UCSD-AML1 (cell line): ENCODE measurements at regions not wholly inside any gene's neighbourhood (a gene's known extent, or its start where the extent isn't known, plus 50 kb on each side); places are given as distances from the start of the nearest gene placed in this dataset.

ENCODE experiments used
- DNase-seq: peaks from one replicate; lab custom pipeline; 2025; ENCODE audit not compliant: unreplicated experiment; lab: John Stamatoyannopoulos, UW

DNA sequence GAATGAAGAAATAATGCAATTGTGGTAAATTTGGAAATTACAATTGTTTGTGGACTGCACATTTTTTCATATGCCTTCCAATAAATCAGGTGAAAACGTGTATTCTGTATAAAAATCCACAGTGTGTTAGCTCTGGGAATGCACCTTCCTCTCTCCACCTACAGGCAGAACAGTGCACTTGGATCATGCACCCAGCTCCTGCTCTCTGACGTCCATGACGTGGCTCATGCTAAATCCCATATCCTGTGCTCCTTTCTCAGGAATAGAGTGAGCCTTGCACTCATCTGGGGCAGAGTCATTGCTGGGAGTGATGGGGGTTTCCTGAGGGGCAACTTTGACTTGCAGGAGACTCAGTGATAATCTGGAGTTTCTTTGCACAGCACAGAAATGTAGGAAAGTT lies 1282.1 kb downstream of the TMEM121 start:
- no peak for DNase-seq

DNA sequence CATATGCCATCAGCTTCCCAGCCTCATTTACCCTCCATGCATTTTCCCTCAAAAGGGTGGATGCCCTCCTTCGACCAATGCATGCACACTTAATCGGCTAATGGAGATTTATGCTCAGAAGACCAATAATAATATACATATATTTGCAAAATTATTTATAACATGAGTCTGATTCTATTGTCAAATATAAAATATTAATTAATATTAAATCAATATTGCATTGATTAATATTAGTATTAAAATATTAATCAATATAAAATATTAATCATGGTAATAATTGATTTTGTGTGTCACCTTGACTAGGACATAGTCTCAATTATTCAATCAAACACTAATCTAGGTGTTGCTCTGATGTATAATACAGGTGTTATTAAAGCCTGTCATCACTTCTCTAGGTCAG lies 1282.5 kb downstream of the TMEM121 start:
- no peak for DNase-seq

DNA sequence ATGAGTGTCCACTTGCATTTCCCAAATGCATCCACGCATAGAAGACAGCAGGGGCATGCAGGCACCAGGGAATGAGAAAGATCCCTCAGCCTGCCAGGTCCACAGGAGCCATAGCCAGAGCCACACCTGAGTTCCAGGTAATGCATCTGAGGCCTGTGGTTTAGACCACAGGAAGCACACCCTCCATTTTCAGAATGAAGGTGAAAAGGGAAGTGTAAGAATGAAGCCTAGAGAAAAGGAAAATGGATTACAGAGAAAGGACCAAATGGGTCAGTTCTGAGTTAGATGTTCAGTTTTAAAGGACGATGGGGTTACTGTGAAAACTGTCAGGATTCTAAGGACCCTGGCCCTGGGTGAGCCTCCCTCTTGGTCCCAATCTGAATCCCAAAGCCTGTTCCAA lies 1283.2 kb downstream of the TMEM121 start:
- no peak for DNase-seq

DNA sequence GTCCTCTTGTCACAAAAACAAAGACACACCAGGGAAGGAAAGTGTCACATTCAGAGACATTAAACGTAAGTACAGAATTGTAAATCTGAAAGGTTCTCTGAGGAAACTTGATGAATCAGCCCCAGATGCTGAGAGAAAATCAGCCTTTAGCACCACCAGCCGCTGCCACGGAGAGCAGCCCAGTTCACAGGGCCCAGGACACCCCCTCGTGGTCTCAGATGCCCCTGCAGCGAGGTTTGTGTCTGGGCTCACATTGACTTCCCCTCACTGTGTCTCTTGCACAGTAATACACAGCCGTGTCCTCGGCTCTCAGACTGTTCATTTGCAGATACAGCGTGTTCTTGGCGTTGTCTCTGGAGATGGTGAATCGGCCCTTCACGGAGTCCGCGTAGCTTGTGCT lies 1283.8 kb downstream of the TMEM121 start:
- peak; percentile 25 for DNase-seq

DNA sequence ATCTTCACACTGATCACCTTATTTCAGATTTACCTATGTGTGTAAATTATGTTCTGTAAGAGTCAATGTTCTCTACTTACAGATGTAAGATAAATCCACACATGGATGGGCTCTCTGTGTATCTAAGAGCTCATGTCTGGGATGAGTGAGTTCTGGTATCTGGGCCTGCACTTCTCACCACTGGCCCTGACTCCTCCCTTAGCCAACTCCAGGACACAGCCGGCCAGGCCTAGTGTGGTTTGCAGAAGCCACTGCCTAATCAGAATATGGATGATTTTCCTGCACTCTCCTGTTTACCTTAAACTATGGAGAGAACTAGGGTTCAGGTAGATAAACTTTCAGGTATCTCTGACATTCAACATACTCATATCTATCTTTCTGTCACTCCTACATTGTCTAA lies 1284.8 kb downstream of the TMEM121 start:
- no peak for DNase-seq

DNA sequence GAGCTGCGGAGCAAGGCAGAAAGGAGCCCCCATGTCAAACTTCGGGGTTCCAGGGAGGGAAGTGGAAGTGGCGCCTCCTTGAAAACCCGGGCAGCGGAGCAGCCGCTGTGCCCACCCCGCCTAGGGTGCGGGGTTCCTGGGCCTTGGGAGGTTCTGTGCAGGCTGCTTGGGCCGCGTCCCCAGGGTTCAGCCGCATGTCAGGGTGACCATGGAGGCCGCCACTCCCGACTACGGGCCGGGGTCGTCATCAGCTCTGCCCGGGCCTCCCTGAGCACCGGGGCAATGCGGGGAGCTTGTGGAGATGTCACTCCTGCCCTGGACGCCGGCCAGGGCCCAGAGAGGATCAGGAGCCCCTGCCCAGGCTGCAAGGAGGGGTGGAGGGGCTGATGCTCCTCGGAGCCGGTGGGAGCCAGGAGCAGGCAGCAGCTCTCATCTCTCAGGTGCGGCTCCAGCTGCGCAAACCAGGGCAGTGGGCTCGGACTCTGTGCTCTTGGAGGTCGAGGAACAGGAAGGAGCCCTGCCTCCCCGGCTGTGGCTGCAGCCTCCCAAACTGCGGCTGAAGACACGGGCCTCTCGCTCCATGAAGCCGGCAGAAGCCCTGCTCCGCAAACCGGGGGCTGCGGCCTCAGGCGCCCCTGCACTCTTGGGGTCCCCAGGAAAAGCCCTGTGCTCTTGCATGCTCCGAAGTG lies 1286.5 kb downstream of the TMEM121 start:
- DNase-seq, result no peak

DNA sequence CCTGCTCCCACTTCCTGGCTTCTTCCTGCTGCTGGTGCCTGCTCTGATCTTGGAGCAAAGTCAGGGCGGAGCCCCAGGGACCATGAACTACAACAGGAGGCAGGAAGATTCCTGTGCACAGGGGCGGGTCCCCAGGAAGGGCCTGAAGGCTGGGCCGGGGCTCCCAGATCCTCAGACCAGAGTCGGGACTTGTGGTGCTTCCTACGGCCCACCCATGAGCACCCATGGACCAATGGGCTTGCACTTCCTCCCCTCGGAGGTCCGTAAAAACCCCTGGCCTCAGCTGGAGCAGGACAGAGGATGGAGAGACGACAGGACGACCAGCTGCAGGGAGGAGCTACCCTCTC lies 1287.1 kb downstream of the TMEM121 start:
- DNase-seq, result no peak

DNA sequence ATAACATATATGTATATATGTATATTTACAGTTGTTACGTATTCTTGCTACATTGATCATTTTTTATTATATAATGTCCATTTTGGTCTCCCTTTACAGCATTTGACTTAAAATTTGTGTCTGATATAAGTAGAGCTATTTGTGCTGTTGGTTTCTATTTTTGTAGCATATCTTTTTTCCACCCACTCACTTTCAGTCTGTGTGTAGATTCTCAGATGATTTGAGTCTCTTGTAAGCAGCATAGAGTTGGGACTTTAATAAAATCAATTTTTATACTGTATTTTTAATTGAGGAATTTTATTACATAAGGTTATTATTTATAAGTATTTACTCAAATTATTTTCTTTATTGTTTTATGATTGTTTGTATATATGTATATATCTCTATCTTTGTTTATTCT lies 1293.7 kb downstream of the TMEM121 start:
- DNase-seq, result no peak

DNA sequence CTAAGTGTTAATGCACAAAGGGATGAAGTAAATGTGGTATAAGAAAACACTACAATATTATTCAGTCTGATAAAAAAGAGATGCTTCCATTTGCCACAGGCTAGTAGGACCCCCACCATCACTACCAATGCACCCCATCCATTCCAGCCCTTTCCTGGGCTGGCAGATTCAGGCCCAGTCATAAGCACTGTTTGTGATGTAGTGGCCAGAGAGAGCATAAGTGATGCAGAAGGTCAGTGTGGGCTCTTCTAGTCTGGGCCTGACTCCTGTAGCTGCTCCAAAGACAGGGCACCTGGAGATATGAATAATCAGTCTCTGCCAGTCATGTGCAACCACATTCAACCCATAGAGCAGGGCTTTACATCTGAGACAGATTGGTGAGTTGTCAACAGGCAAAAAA lies 1294.7 kb downstream of the TMEM121 start:
- no peak for DNase-seq

DNA sequence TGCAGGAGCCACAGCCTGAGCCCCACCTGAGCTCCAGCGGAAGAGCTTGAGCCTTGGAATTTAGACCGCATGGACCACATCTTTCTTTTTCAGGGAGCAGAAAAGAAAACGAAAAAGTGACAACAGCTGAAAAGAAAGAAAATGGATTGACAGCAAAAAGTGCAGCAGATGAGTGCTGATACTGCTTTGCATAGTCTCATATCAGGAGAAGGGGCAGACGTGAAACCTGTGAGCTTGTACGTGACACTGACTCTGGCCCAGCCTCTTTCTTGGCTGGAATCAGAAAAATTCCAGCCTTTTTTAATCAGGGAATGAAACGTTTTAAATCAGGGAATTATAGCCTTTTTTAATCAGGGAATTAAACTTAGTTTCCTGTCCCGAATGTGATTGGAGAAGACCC lies 1296.5 kb downstream of the TMEM121 start:
- DNase-seq, result no peak

DNA sequence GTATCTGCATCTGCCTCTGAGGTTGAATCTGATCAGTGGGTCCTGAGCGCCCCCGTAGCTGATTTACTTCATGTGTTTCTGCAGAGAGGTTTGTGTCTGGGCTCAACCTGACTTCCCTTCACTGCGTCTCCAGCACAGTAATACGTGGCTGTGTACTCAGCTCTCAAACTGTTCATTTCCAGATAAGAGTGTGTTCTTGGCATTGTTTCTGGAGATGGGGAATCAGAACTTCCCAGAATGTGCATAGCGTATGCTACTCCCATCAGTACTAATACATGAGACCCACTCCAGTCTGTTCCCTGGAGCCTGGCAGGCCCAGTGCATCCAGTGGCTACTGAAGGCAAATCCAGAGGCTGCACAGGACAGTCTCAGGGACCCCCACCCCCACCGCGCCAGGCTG lies 1297.2 kb downstream of the TMEM121 start:
- DNase-seq, result no peak

DNA sequence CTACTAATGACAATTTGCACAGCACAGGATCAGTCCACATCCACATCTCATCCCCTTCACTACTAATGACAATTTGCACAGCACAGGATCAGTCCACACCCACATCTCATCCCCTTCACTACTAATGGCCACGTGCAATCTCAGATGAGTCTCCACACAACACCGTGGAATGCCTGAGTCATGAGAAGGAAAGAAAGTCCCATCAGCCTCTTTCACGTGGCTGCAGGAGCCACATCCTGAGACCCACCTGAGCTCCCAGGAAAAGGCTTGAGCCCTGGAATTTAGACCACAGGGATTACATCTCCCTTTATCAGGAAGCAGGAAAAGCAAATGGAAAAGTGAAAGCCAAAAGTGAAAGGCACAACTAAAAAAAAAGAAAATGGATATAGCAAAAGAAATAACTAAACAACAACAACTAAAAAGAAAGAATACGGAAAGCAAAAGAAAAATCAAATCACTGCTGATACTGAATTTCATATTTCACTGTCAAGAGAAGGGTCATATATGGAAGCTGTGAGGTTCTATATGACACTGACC lies 1300.5 kb downstream of the TMEM121 start:
- DNase-seq, result no peak

DNA sequence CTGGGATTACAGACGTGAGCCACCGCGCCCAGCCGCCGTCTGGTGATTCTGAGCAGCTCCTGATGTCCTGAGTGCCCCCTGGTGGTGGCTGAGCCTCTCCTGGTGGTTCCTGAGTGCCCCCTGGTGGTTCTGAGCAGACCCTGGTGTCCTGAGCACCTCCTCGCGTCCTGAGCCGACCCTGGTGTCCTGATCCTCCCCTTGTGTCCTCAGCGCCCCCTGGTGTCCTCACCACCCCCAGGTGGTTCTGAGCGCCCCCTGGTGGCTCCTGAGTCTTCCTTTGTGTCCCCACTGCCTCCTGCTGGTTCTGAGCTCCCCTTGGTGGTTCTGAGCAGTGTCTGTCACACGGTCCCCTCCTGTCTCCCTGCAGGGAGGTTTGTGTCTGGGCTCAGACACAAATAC lies 1304.9 kb downstream of the TMEM121 start:
- peak; percentile 55 for DNase-seq

DNA sequence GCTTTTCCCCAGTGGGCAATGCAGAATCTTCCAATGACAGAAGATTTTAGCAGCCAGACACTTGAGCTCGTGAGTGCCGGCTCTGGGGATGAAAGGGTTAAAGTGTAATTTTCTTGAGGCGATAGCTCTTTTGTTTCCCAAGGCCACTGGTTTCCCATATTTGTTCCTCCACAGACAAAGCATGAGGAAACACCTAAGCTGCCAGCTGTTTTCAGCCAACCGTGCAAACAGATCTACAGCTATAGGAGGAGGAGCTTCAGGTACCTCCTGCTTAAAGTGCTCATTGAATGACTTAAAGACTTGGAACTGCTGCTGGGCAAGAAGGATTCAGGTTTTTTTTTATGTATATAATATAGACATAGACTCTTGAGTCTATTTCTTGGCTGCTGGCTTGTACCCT lies 1311.5 kb downstream of the TMEM121 start:
- DNase-seq, result no peak

DNA sequence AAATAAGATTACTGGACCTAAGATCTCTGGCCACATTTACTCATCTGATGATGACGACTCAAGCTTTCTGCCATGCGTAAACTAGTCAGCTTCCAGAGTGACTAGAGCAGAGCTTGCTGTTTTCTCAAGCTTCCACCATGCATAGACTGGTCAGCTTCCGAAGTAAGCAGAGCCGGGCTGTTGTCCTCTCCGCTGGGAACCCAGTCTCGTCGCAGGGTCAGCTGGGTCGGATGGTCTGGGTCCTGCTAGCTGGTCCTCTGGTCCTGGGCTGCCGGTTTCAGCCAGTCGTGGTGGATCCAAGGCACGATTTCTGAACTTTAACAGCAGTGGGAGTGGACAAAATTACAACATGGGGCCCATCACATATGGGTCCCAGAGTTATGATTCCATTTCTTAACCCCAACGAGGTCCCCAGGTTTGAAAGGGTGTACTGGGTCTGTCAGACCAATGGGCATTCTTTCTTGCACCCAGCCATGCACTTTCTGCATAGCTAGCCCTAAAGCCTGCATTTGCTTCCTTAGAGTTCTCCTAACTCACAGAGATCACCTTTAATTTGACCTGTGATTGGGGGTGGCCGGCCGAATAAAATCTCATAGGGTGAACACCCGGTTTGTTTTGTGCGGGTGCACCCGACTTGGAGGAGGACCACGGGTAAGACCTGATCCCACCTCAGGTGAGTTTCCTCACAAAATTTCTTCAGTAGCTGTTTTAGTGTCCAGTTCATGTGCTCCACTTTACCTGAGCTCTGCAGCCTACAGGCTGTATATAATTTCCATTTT lies 1312.8 kb downstream of the TMEM121 start:
- DNase-seq, result no peak

DNA sequence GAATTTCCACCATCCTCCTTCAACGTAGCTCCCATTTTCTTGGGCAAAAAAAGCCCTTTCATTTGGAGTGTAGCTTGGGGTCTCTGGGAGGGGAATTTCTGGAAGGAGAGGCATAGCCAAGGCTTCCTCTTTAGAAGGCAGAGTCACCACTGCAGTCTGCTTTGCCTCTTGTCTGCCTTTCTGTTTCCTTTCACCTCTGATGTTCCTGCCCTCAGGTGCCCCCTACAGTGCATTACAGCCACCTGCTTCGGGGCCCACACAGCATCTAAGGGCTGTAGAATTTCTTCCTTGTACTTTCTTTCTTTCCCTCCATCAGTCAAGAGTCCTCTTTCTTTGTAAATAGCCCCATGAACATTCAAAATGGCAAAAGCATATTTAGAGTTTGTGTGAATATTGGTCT lies 1313.9 kb downstream of the TMEM121 start:
- DNase-seq, result no peak

DNA sequence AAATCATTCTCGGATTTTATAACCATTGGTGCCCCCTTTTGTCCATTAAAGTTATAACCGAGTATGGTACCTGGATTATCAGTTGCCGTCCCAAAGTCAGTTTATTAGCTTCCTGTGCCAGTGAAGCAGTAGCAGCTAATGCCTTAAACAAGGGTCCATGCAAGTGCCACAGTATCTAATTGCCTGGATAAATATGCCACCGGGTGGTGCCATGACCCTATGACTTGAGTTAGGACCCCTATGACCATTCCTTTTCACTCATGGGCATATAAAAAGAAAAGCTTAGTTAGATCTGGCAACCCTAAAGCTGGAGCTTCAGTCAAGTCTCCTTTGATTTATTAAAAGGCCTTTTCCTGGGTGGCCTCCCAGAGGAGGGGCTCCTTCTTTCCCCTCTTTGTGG lies 1314.6 kb downstream of the TMEM121 start:
- DNase-seq, result no peak

DNA sequence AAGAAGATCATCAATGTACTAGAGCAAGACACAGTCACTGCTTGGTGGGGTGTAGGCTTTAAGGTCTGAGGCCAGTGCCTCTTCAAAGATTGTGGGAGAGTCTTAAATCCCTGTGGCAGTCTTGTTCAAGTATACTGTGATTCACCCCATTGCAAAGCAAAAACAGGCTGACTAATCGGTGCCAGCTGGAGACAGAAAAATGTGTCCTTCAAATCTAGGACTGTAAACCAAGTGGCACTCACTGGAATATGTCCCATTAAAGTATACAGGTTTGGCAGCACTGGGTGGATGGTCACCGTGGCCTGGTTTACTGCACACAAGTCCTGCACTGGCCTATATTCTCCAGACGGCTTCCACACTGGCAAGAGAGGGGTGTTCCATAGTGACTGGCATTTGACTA lies 1315.3 kb downstream of the TMEM121 start:
- DNase-seq, result no peak

DNA sequence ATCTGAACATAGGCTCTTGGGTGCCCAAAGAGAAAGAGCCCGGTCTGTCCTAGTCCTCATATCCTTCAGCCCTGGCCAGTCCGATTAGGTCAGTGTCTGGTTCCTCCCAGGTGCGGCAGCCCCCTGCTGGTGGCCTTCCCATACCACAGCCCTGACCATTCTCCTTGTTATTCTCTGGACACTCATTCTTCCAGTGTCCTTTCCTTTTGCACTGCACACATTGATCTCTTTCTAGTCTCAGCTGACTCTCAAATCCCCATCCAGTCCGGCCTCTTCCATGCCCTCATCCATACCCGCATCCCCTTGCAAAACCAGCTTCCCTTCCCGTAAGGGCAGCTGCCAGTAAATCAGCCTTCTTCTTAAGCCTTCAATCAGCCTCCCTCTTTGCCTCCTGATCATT lies 1316.3 kb downstream of the TMEM121 start:
- no peak for DNase-seq

DNA sequence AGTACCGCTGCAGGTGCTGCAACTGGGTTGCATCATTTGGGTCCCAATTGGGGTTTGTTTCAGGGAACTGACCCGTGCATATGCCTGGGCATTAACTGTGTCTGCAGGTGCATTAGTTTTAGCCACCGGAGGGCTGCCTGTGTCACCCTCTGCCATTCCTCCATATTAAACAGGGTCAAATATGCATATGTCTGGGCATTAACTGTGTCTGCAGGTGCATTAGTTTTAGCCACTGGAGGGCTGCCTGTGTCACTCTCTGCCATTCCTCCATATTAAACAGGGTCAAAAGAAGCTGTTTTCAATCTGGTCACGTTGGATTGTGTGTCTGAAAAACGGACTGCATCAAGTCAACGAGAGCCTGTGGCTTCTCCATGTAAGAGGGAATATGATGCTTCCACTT lies 1317.0 kb downstream of the TMEM121 start:
- no peak for DNase-seq

DNA sequence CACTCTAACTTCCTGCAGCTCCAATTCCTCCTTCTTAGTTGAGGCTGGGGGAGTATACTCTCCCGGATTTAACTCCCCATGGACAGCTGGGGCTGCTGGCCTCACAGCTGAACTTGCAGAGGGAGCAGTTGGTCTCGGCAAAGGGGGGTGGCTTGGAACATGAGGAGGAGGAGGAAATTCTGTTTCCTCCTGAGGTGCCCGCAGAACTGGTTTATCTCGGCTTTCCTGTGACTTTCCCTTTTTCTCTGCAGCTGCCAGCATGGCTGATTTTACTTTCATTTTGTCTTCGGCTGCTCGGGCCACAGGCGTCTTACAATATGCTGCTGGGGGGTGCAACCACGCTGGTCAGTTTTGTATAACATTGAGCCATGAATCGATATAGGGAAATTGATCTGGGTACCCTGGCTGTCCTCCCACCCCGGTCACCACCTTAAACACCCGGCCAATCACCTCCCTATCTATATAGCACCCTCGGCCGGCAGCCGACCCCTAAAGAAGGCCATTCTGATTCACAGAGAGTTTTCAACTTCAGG lies 1317.6 kb downstream of the TMEM121 start:
- peak; percentile 72 for DNase-seq

DNA sequence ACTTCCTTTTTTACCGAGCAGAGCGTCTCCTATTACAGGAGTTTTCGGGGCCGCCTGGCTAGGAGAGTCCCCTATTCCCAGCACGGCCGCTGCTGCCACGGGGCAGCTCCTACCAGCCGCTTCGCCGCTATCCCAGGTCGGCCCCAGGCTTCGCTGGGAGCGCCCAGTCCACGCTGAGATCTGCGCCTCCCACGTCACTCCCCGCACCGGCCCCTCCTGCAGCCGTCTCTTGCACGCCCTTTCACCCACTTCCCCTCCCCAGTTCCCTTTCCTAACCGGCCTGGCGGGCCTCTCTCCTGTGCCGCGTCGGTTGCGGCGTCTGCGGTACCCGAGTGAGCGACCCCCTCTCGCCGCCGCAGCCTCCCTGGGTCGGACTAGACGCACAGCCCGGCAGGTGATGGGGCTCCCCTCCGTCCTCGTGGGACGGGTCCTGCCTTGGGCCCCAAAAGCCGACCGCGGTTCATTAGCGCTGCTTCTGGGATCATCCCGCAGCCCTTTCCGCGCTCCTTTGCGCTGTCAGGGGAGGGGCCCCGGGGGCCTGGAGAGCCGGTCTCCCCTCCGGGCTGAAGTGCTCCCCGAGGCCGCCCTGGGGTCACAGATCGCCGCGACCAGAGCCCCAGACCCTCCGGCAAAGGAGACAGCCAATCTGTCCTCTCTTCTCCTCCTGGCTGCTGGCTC lies 1318.4 kb downstream of the TMEM121 start:
- DNase-seq, result peak; percentile 83
